ENCODE measurements at regions not wholly inside any gene's neighbourhood (a gene's known extent, or its start where the extent isn't known, plus 50 kb on each side); places are given as distances from the start of the nearest gene placed in this dataset.
"Not testable (repeated sequence)": the region's sequence is repeated elsewhere in the genome, so short reads cannot be mapped to it uniquely, and the experiment has no call there.

DNA sequence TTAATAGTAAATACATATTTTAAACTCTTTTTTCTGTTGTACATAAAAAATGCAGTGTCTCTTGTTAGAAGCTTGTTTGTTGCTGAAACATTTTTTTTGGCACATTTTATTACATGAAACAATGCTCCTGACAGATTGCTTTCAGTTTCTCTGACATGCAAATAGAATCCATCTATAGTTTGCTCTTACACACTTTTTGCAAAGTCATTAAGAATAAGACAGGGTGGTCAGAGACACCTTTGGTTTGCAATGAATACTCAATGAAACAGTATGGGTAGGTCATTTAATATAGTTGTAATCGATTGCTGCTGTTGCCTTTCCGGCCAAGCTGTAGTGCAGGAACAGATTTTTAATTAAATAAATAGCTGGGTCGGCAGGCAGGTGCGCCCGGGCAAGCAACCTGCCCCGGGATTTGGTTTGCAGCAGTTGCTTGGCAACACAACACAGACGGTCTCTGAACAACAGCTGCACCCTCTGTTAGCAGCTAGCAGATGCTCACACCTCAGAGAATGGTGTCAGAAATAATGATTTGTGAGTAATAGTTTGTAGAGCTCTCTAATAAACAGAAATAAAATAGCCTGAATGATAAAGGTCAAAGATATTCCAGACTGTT, 115.7 kb upstream of the CACNA2D1 start:
- DNase-seq, result peak in 1 of 2 experiments; percentile 7

DNA sequence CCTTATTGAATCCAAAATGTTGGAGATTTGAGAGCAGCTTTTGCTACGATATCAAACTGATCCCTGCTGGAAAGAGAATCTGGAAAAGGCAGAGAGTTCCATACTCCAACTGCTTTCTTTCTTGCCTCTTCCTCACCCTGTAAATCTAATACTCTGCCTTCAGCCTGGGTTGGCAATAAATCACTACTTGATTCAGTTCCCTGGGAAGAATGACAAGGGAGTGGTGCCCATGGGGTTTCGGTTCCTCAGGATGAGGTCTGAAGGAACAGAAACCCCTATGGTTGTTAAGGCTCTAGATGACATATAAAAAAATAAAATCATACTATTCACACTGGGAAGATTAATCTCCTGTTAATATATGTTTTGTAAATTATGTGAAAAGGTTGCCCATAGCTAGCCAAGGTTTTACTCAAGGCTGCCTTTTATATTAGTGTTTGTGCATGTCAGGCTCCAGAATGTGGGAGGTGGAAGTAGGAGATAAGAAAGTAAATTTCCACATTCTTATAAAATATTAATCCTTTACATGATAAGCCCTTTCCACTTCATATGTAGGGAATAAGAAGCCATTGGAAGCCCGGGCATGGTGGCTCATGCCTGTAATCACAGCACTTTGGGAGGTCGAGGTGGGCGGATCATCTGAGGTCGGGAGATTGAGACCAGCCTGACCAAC, 106.2 kb upstream of the CACNA2D1 start:
- no peak for DNase-seq

- no peak for DNase-seq
Observed at GRCh38 chr7:82548141-82548688, 104.6 kb upstream of the CACNA2D1 start.

- no peak for DNase-seq
Observed at GRCh38 chr7:82542665-82543064, 99.1 kb upstream of the CACNA2D1 start.

- no peak for DNase-seq
Observed at GRCh38 chr7:82539969-82540368, 96.4 kb upstream of the CACNA2D1 start.

DNA sequence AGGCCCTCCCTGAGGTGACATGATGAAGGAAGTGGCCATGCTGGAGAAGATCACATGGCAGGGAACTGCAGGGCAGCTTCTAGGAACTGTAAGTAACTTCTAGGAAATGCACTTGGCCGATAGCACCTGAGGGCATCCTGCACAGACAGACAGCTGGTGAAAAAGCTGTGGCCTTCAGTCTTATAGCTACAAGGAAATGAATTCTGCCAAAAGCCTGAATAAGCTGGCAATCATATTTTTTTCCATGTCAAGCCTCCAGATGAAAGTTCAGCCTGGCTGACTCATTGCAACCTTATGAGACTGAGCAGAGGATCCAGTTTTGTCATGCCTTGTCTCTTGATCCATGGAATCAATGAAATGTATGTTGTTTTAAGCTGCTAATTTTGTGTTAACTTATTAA, 91.1 kb upstream of the CACNA2D1 start:
- DNase-seq, result no peak

GRCh38 chr7:82530361-82530760, 86.8 kb upstream of the CACNA2D1 start:
- no peak for DNase-seq

DNA sequence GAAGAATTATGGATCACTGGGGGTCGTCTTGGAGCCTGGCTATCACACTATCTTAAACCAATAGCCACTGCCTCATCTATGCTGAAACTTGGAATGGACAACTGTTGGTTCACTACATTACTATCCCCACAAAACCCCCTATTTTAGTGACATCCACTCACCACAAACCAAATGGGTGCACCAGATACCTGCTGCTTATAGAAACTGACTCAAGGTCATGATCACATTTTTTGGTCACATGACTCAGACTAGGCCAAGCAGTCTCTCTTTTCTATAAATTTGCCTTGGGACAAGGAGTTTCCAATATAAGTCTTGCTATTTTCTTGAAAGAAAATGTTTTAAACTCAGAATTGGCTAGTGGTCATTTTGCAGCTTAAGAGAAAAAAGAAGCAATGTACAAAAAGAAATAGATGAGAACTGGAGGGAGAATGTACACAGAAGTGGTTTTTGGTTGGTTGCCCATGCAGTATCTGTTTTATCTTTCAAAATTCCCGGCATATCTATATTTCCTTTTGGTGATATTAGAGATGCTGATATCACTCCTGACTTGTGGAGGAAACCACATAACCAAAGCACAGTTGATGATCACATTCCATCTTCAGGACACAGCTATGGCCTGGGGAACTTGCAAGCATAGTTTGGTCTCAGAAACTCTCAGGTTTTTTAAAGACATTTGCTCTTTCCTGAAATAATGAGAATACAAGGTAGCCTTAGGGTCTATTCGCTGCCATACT, 85.2 kb upstream of the CACNA2D1 start:
- DNase-seq, result no peak

DNA sequence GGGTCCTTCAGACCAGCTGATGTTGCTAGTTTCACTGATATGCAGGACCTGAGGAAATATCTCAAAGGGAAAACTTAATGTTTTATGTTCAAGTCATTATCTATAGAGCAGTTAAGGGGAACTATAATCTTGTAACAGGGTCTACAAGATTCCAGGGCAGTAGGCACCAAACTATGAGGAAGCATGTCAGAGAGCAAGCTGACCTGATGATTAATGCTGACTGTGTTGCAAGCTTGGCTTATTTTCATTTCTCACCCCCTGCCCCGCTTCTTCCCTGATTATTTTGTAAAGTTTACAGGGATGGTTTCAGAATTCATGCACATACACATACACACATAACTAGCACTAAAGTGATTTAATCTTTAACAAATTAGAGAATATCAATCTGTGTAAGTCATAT, 84.3 kb upstream of the CACNA2D1 start:
- DNase-seq, result no peak

- DNase-seq, result no peak
Observed at GRCh38 chr7:82521906-82522445, 78.4 kb upstream of the CACNA2D1 start.

DNA sequence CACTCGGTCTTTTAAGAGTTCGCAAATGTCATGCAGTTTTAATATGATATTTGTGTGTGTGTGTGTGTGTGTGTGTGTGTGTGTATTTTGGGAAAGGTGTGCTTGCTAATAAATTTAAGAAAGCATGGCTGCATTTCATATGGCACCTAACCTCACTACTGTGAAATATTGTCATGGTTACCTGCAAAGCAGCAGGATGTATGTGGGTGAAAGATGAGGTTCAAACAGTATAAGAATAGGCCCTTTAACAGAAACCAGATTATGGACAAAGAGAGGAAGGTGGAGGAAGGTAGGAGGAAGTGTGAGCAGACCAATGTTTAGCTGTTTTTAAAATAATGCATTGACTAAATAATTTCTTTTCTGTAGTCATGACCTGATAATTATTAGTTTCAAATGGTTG, 73.5 kb upstream of the CACNA2D1 start:
- DNase-seq, result no peak

GRCh38 chr7:82511542-82511941, 68.0 kb upstream of the CACNA2D1 start:
- no peak for DNase-seq

GRCh38 chr7:82507976-82508677, 64.5 kb upstream of the CACNA2D1 start:
- DNase-seq, result no peak

- no peak for DNase-seq
Observed at GRCh38 chr7:82507365-82507975, 63.9 kb upstream of the CACNA2D1 start.

DNA sequence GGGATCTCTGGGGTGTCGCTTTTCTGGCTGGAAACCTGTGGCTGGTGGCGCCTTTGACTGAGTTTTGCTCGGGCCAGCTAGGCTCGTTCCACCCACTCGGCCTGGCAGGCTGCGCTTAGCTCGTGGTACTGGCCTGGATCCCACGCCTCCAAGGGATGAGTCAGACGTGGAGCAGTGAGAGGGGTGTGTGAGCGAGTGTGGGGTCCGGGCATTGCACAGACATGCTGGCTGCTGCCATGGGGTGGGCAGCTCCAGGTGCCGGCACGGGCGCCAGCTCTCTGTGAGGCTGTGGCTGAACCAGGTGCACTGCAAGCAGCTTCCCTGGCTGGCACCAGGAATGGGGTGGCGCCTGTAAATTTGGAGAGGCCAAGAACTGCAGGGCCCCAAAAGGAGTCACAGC, 63.1 kb upstream of the CACNA2D1 start:
- no peak for DNase-seq

DNA sequence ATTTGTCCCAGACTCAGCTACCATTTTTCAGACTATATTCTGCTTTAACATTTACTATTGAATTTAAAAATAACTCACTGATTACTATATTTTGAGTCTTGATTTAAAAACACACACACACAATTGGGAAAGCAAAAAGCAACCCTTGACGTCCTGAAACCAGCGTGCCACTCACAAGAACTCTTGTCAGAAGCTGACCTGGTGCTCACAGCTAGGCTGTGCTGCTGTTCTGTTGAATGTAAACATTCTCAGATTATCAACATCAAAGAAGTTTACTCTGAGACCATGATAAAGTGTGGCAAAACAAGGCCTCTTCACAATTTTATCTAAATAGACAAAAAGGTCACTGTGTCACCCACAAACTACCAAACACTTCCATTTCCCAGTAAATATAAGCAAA, 62.6 kb upstream of the CACNA2D1 start:
- no peak for DNase-seq

GRCh38 chr7:82501346-82501745, 57.8 kb upstream of the CACNA2D1 start:
- no peak for DNase-seq

GRCh38 chr7:82499546-82499945, 56.0 kb upstream of the CACNA2D1 start:
- DNase-seq, result not testable (repeated sequence)

- DNase-seq, result no peak
Observed at GRCh38 chr7:82494420-82494819, 50.8 kb upstream of the CACNA2D1 start.

Measured in SW 1271 (cell line).